ENCODE measurements at regions not wholly inside any gene's neighbourhood (a gene's known extent, or its start where the extent isn't known, plus 50 kb on each side); places are given as distances from the start of the nearest gene placed in this dataset.

DNA sequence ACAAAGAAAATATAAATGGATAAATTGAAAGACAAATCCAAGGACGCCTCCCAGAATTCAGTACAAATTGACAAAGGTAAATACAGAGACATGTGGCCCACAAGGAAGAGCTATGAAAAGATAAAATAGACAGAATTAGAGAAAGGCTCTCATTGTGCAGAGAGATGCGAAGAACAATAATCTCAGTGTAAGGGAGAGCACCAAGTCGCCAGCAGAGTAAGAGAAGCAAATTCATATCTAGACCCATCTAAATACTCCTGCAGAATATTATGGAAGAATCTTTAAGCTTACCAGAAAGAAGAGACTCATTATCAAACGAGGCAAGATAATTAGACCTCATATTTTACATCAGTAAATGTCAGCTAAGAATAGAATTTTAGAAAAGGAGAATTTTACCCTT is 101.7 kb upstream of the ITGA1 start:
- peaks cover 17% of the 10 kb centered on the region for H3K4me1 ChIP-seq (ENCODE audit: control insufficient read depth, low read depth, low read length)
- H3K9me3 ChIP-seq (ENCODE audit: control insufficient read depth, low read depth, low read length) = no peaks in the 10 kb centered on the region
- H3K4me3 ChIP-seq (ENCODE audit: low read length) = no peak overlapping the region
- no peak overlapping the region for H3K27ac ChIP-seq (ENCODE audit: low read length)
- no peaks in the 10 kb centered on the region for H3K36me3 ChIP-seq (ENCODE audit: control insufficient read depth, low read depth, low read length)
- no peaks in the 10 kb centered on the region for H3K27me3 ChIP-seq (ENCODE audit: control insufficient read depth, insufficient read depth, low read length)
- no peak overlapping the region for H3K9ac ChIP-seq (ENCODE audit: low read length)

DNA sequence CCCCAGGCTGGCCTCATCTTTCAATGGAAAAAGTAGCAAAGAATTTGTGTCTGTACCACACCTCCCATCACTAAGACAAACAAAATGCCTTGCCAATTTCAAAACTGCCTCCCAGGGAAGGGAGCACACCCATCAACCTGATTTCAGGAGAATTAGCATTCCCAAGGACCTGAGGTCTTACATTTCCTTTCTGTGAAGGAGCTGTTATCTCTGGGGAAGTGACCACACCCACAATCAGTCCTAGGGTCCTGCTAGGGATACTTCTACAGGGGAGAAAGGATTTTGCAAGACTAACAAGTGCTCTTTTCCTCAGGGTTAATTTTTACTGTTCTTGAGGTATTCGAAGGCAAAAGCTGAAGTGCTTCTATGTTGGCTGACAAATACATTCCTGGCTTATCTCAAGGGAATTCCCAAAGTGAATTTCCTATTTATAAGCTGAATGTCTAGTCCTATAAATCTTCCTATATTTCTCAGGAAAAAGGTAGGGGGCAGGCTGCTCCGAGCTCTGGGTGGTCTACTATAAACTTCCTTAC is 97.4 kb upstream of the ITGA1 start:
- Histone ChIP-seq H3K9me3 (ENCODE audit: control insufficient read depth, low read depth, low read length) (no peaks in the 10 kb centered on the region), H3K9ac (ENCODE audit: low read length) (no peak overlapping the region), H3K36me3 (ENCODE audit: control insufficient read depth, low read depth, low read length) (no peaks in the 10 kb centered on the region), H3K4me1 (ENCODE audit: control insufficient read depth, low read depth, low read length) (peaks cover 30% of the 10 kb centered on the region), H3K27me3 (ENCODE audit: control insufficient read depth, insufficient read depth, low read length) (no peaks in the 10 kb centered on the region), H3K27ac (ENCODE audit: low read length) (no peak overlapping the region), H3K4me3 (ENCODE audit: low read length) (no peak overlapping the region)

DNA sequence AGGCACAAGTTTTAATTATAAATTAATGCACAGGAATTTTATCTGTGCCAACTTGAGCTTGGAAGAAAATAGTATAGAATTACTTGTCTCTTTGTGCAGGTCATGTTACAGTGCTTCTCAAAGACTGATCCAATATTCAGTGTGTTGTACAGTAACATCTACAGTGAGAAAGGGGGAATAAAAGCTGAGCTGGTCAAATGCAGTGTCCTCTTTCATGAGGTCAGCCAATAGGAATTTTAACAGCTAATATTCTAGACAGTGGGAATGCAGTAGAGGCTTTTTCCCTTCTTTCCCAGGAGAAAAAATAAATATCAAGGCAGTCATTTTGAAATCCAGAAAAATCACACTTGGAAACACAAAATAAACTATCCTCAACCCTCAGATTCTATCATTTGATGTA is 95.7 kb upstream of the ITGA1 start:
- H3K4me3 ChIP-seq (ENCODE audit: low read length) = no peak overlapping the region
- H3K27ac ChIP-seq (ENCODE audit: low read length) = no peak overlapping the region
- no peak overlapping the region for H3K9ac ChIP-seq (ENCODE audit: low read length)
- no peaks in the 10 kb centered on the region for H3K27me3 ChIP-seq (ENCODE audit: control insufficient read depth, insufficient read depth, low read length)
- H3K4me1 ChIP-seq (ENCODE audit: control insufficient read depth, low read depth, low read length) = peaks cover 30% of the 10 kb centered on the region
- no peaks in the 10 kb centered on the region for H3K36me3 ChIP-seq (ENCODE audit: control insufficient read depth, low read depth, low read length)
- H3K9me3 ChIP-seq (ENCODE audit: control insufficient read depth, low read depth, low read length) = no peaks in the 10 kb centered on the region

DNA sequence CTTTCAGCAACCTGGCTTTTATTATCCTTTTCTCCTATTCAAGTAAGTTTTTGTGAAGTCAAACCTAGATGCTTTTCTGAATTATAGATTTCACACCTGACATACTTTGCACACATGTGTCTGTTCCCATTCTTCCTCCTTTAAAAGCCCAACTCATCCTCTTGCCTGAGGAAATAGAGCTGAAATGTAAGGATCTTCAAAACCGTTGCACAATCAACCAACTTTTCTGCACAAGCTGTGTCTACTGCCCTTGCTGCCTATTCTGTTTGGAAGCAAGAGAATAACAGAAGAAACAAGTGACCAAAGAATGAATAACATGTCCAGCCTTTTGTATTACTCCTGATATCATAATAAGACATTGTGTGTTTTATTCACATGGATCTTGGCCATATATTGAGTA is 95.1 kb upstream of the ITGA1 start:
- no peaks in the 10 kb centered on the region for H3K36me3 ChIP-seq (ENCODE audit: control insufficient read depth, low read depth, low read length)
- H3K9ac ChIP-seq (ENCODE audit: low read length) = no peak overlapping the region
- H3K27me3 ChIP-seq (ENCODE audit: control insufficient read depth, insufficient read depth, low read length) = no peaks in the 10 kb centered on the region
- H3K27ac ChIP-seq (ENCODE audit: low read length) = no peak overlapping the region
- H3K4me1 ChIP-seq (ENCODE audit: control insufficient read depth, low read depth, low read length) = peaks cover 30% of the 10 kb centered on the region
- H3K4me3 ChIP-seq (ENCODE audit: low read length) = no peak overlapping the region
- H3K9me3 ChIP-seq (ENCODE audit: control insufficient read depth, low read depth, low read length) = no peaks in the 10 kb centered on the region

DNA sequence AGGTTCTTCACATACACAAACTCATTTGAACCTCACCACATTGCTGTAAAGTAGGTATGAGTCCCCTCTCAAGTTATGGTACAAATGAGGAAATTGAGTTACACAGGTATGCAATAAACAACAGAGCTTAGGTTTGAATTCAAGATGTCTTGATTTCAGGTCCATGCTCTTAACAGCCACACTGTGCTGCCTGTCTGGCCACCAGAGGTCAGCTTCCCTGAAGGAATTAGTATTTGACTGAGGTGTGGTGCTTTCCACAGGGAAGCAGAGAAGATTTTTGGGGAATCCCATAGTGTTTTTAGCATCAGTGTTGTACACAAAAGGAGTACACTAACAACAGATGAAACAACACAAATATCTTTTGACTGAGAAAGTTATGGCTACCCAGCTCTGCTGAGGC is 94.4 kb upstream of the ITGA1 start:
- Histone ChIP-seq H3K4me1 (ENCODE audit: control insufficient read depth, low read depth, low read length) (peaks cover 30% of the 10 kb centered on the region), H3K27ac (ENCODE audit: low read length) (no peak overlapping the region), H3K36me3 (ENCODE audit: control insufficient read depth, low read depth, low read length) (no peaks in the 10 kb centered on the region), H3K27me3 (ENCODE audit: control insufficient read depth, insufficient read depth, low read length) (no peaks in the 10 kb centered on the region), H3K4me3 (ENCODE audit: low read length) (no peak overlapping the region), H3K9ac (ENCODE audit: low read length) (no peak overlapping the region), H3K9me3 (ENCODE audit: control insufficient read depth, low read depth, low read length) (no peaks in the 10 kb centered on the region)

DNA sequence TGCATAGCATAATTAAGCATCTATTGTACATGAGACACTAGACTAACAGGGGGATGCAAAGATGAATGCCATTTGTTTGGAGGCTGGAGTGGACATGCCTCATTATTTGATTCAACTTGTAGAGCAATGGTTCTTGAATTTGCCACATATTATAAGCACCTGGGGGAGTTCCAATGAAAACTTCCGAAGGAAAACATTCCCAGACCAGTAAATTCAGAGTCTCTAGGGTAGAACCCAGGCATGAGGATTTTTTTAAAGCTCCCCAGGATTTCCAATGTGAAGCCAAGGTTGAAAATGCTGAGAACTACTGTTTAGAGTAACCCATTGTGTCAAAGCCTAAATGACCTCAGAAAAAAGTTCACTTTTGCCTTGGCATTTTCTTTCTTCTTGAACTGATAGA is 93.9 kb upstream of the ITGA1 start:
- H3K9ac ChIP-seq (ENCODE audit: low read length) = no peak overlapping the region
- no peaks in the 10 kb centered on the region for H3K36me3 ChIP-seq (ENCODE audit: control insufficient read depth, low read depth, low read length)
- H3K9me3 ChIP-seq (ENCODE audit: control insufficient read depth, low read depth, low read length) = no peaks in the 10 kb centered on the region
- no peak overlapping the region for H3K4me3 ChIP-seq (ENCODE audit: low read length)
- H3K27ac ChIP-seq (ENCODE audit: low read length) = no peak overlapping the region
- no peaks in the 10 kb centered on the region for H3K27me3 ChIP-seq (ENCODE audit: control insufficient read depth, insufficient read depth, low read length)
- H3K4me1 ChIP-seq (ENCODE audit: control insufficient read depth, low read depth, low read length) = peaks cover 30% of the 10 kb centered on the region

DNA sequence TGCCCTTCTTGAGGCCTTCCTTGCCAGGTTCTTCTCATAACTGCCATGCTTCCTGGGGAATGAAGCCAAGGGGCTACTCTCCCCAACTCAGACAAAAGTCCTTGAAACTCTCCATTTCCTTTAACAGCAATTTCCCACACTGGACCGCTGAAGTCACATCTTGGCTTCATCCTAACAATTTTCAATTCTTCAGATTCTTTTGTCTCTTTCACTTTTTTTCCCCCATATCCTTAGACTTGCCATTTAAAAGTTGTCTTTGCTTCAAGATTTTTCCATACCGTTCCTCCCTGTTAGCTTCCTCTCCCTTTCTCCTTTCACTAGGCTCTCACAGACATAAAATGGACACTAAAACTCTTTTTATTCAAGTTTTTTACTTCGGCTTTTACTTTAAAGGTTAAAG is 93.1 kb upstream of the ITGA1 start:
- Histone ChIP-seq H3K9ac (ENCODE audit: low read length) (no peak overlapping the region), H3K36me3 (ENCODE audit: control insufficient read depth, low read depth, low read length) (no peaks in the 10 kb centered on the region), H3K9me3 (ENCODE audit: control insufficient read depth, low read depth, low read length) (no peaks in the 10 kb centered on the region), H3K27ac (ENCODE audit: low read length) (no peak overlapping the region), H3K4me3 (ENCODE audit: low read length) (no peak overlapping the region), H3K27me3 (ENCODE audit: control insufficient read depth, insufficient read depth, low read length) (no peaks in the 10 kb centered on the region), H3K4me1 (ENCODE audit: control insufficient read depth, low read depth, low read length) (peaks cover 30% of the 10 kb centered on the region)

DNA sequence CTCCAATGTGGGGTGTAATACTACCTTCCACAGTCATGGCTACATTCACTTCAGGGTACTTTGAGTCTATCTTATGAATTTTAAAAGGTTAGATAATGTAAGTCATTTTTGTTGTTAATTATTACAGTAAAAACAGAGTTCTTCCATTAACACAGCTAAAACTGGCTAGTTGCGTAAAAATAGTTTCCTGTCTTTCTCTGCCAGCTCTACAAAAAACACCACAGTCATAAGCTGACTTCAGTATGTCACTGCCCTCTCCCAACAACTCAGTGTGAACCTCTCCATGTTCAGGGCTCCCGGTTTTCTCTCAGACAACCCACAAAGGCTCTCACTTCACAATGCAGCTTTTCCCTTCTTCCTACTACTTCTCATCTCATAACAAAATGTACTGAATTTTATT is 84.8 kb upstream of the ITGA1 start:
- Histone ChIP-seq H3K9me3 (ENCODE audit: control insufficient read depth, low read depth, low read length) (no peaks in the 10 kb centered on the region), H3K27me3 (ENCODE audit: control insufficient read depth, insufficient read depth, low read length) (no peaks in the 10 kb centered on the region), H3K4me1 (ENCODE audit: control insufficient read depth, low read depth, low read length) (peaks cover 7% of the 10 kb centered on the region), H3K36me3 (ENCODE audit: control insufficient read depth, low read depth, low read length) (no peaks in the 10 kb centered on the region), H3K9ac (ENCODE audit: low read length) (no peak overlapping the region), H3K4me3 (ENCODE audit: low read length) (no peak overlapping the region), H3K27ac (ENCODE audit: low read length) (no peak overlapping the region)

DNA sequence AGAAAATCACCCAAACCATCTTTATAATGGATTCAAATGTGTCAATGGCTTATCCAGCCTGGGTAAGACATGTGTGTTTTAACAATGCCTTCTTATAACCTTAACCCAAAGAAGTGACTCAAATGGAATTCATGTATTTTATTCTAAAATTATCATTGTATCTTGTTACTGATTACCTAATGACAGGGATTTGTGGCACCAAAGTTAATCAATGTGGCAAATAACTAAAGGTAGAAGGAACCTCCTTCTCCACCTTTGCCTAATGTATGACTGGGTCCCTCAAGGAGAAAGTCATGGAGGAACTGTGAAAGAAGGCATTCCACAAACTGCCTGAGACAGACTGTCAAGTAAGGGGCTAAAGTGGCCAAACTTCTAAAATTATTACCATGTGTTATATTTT is 84.4 kb upstream of the ITGA1 start:
- H3K9me3 ChIP-seq (ENCODE audit: control insufficient read depth, low read depth, low read length) = no peaks in the 10 kb centered on the region
- H3K27ac ChIP-seq (ENCODE audit: low read length) = no peak overlapping the region
- H3K4me3 ChIP-seq (ENCODE audit: low read length) = no peak overlapping the region
- H3K9ac ChIP-seq (ENCODE audit: low read length) = no peak overlapping the region
- peaks cover 7% of the 10 kb centered on the region for H3K4me1 ChIP-seq (ENCODE audit: control insufficient read depth, low read depth, low read length)
- no peaks in the 10 kb centered on the region for H3K27me3 ChIP-seq (ENCODE audit: control insufficient read depth, insufficient read depth, low read length)
- no peaks in the 10 kb centered on the region for H3K36me3 ChIP-seq (ENCODE audit: control insufficient read depth, low read depth, low read length)

DNA sequence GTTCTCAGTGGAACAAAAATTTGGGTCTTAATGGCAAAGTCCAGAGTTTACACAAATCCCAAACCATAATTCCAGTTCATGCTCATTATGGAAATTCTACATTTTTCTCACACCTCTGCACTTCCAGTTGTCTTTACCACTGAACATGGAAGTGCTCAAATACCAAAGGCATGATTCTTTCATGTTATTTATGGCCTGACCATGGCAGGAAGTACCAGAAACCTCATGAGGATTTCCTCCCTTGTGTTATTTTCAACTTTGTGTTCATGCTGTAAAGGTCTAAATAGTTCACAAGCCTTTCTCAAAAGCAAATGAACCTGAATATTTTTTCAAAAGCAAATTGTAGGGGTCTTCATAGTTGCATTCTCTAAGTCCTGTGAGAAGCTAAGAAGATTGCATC is 82.0 kb upstream of the ITGA1 start:
- Histone ChIP-seq H3K9me3 (ENCODE audit: control insufficient read depth, low read depth, low read length) (no peaks in the 10 kb centered on the region), H3K4me3 (ENCODE audit: low read length) (no peak overlapping the region), H3K9ac (ENCODE audit: low read length) (no peak overlapping the region), H3K27me3 (ENCODE audit: control insufficient read depth, insufficient read depth, low read length) (no peaks in the 10 kb centered on the region), H3K36me3 (ENCODE audit: control insufficient read depth, low read depth, low read length) (no peaks in the 10 kb centered on the region), H3K4me1 (ENCODE audit: control insufficient read depth, low read depth, low read length) (peaks cover 7% of the 10 kb centered on the region), H3K27ac (ENCODE audit: low read length) (no peak overlapping the region)

DNA sequence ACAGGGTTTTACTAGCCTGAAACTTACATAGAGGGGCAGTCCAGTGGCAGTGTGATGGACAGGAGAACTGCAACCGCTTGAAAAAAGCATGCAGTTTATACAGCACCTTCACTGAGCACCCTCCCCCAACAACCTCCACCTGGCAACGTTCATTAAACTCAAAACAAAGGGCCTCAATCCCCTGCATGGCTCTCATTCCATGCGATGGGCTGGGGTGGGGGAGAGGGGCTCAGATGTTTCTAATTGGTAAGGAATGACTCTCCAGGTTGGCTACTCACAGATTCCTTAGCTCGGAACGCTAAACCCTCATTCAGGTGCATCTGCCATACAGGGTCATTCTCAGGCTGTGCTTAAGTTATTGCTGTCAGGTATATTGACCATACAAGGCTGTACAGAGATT is 80.9 kb upstream of the ITGA1 start:
- Histone ChIP-seq H3K36me3 (ENCODE audit: control insufficient read depth, low read depth, low read length) (no peaks in the 10 kb centered on the region), H3K27me3 (ENCODE audit: control insufficient read depth, insufficient read depth, low read length) (no peaks in the 10 kb centered on the region), H3K27ac (ENCODE audit: low read length) (no peak overlapping the region), H3K9me3 (ENCODE audit: control insufficient read depth, low read depth, low read length) (no peaks in the 10 kb centered on the region), H3K4me1 (ENCODE audit: control insufficient read depth, low read depth, low read length) (peaks cover 7% of the 10 kb centered on the region), H3K4me3 (ENCODE audit: low read length) (no peak overlapping the region), H3K9ac (ENCODE audit: low read length) (no peak overlapping the region)

DNA sequence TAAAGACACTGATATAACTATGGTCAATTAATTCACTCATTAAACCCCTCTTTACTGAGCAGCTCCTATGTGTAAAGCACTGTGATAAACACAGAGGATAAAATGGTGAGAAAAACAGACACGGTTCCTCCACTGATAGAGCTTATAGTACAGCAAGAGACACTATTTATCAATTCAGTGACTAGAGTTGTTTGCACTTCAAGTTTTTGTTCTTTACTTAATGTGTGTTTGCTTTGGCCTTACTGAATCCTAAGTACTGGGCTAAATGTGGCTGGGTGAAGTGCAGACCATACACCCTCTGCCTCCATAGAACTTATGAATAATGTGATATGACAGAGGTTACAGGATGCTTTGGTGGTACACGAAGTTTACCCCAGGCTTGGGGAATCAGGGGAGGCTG is 80.1 kb upstream of the ITGA1 start:
- peaks cover 7% of the 10 kb centered on the region for H3K4me1 ChIP-seq (ENCODE audit: control insufficient read depth, low read depth, low read length)

More for the DNA sequence above, 80.1 kb upstream of the ITGA1 start:
- Histone ChIP-seq H3K27me3 (ENCODE audit: control insufficient read depth, insufficient read depth, low read length) (no peaks in the 10 kb centered on the region), H3K9ac (ENCODE audit: low read length) (no peak overlapping the region), H3K9me3 (ENCODE audit: control insufficient read depth, low read depth, low read length) (no peaks in the 10 kb centered on the region), H3K4me3 (ENCODE audit: low read length) (no peak overlapping the region), H3K36me3 (ENCODE audit: control insufficient read depth, low read depth, low read length) (no peaks in the 10 kb centered on the region), H3K27ac (ENCODE audit: low read length) (no peak overlapping the region)
